Inferior parietal cortex (tissue), 1 donor: ENCODE measurements at regions not wholly inside any gene's neighbourhood (a gene's known extent, or its start where the extent isn't known, plus 50 kb on each side); places are given as distances from the start of the nearest gene placed in this dataset.

ENCODE experiments used
- DNase-seq: peaks from one replicate; pipeline ENCODE4 v3.0.0-alpha.2; 2016; ENCODE audit errors: extremely low spot score

- no peak for DNase-seq
Observed at GRCh38 chr6:148242180-148242579, 100.5 kb upstream of the SASH1 start.

- no peak for DNase-seq
Observed at GRCh38 chr6:148244217-148244935, 98.3 kb upstream of the SASH1 start.

- DNase-seq, result no peak
Observed at GRCh38 chr6:148247386-148248063, 95.1 kb upstream of the SASH1 start.

GRCh38 chr6:148249160-148249559, 93.5 kb upstream of the SASH1 start:
- no peak for DNase-seq

- DNase-seq, result no peak
Observed at GRCh38 chr6:148249679-148250375, 92.8 kb upstream of the SASH1 start.

GRCh38 chr6:148250975-148251685, 91.5 kb upstream of the SASH1 start:
- peak; percentile 68 for DNase-seq

GRCh38 chr6:148251891-148252290, 90.7 kb upstream of the SASH1 start:
- no peak for DNase-seq

GRCh38 chr6:148257810-148258209, 84.8 kb upstream of the SASH1 start:
- no peak for DNase-seq

GRCh38 chr6:148258868-148259267, 83.8 kb upstream of the SASH1 start:
- DNase-seq, result no peak

GRCh38 chr6:148261470-148261869, 81.2 kb upstream of the SASH1 start:
- no peak for DNase-seq

- no peak for DNase-seq
Observed at GRCh38 chr6:148263010-148263409, 79.6 kb upstream of the SASH1 start.

GRCh38 chr6:148263961-148264360, 78.7 kb upstream of the SASH1 start:
- no peak for DNase-seq

- no peak for DNase-seq
Observed at GRCh38 chr6:148265054-148265453, 77.6 kb upstream of the SASH1 start.

GRCh38 chr6:148269386-148269785, 73.3 kb upstream of the SASH1 start:
- DNase-seq, result no peak

GRCh38 chr6:148271711-148272439, 70.8 kb upstream of the SASH1 start:
- no peak for DNase-seq

GRCh38 chr6:148272597-148272996, 70.0 kb upstream of the SASH1 start:
- no peak for DNase-seq

- DNase-seq, result no peak
Observed at GRCh38 chr6:148273962-148274752, 68.5 kb upstream of the SASH1 start.

- DNase-seq, result no peak
Observed at GRCh38 chr6:148274809-148275208, 67.8 kb upstream of the SASH1 start.

GRCh38 chr6:148285205-148285604, 57.4 kb upstream of the SASH1 start:
- no peak for DNase-seq

GRCh38 chr6:148286563-148286962, 56.1 kb upstream of the SASH1 start:
- DNase-seq, result no peak
